ENCODE measurements at regions not wholly inside any gene's neighbourhood (a gene's known extent, or its start where the extent isn't known, plus 50 kb on each side); places are given as distances from the start of the nearest gene placed in this dataset.

GRCh38 chr14:101058571-101058970 lies 155.0 kb upstream of the RTL1 start:
- H3K4me3 ChIP-seq = no peak overlapping the region
- H3K27ac ChIP-seq = no peak overlapping the region
- no peaks in the 10 kb centered on the region for H3K27me3 ChIP-seq
- intact Hi-C loops (cut with DNase I) = no loop called here
- DNase-seq = no peak
- H3K4me1 ChIP-seq = no peaks in the 10 kb centered on the region
- peaks cover 0 to 4% (median 0%) of the 10 kb centered on the region in 4 donors for H3K9me3 ChIP-seq
- no peaks in the 10 kb centered on the region for H3K36me3 ChIP-seq
- ATAC-seq = no peak
- 51% methylated on average over 3 of the region's 3 CpGs for WGBS (ENCODE audit: insufficient coverage, low coverage, low lambda C conversion rate, missing lambda C conversion rate)
- no peak for TF ChIP-seq CTCF (IDR thresholded peaks at IDR 0.05)
- no peak for TF ChIP-seq POLR2A (IDR thresholded peaks at IDR 0.05)

DNA sequence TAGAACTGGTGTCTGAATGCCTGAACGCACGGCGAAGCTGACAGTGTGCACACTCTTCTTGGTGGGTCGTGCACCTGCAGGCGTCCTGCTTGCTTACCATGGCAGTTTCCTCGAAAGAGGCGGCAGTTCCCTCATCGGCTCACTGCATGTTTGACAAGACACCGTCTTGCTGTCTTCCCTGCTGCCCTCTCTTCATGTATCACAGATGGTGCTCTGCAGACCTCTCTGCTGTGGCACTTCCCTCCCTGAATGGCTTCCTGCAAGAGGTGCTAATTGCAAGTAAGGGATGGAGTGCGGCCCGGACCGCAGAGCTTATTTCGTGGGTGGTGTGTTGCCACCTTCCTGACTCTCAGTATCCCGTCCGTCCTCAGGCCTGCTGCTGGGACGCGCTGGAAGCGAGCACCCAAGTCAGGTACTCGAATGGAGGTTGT lies 156.7 kb upstream of the RTL1 start:
- 86% methylated on average over 10 of the region's 19 CpGs for WGBS (ENCODE audit: insufficient coverage, low coverage, low lambda C conversion rate, missing lambda C conversion rate)
- H3K4me1 ChIP-seq = no peaks in the 10 kb centered on the region
- H3K9me3 ChIP-seq = peaks cover 0 to 4% (median 0%) of the 10 kb centered on the region in 4 donors
- H3K4me3 ChIP-seq = no peak overlapping the region
- ATAC-seq (no peak), DNase-seq (peak in 1 of 3 donors; percentile 40)
- H3K27ac ChIP-seq = no peak overlapping the region
- TF ChIP-seq POLR2A (IDR thresholded peaks at IDR 0.05) (no peak), CTCF (IDR thresholded peaks at IDR 0.05) (no peak)
- no peaks in the 10 kb centered on the region for H3K36me3 ChIP-seq
- intact Hi-C loops (cut with DNase I) = no loop called here
- H3K27me3 ChIP-seq = no peaks in the 10 kb centered on the region

- DNase-seq = peak in 1 of 3 donors; percentile 46
- no peak overlapping the region for H3K27ac ChIP-seq
- TF ChIP-seq POLR2A (IDR thresholded peaks at IDR 0.05) (no peak), CTCF (IDR thresholded peaks at IDR 0.05) (no peak)
- H3K4me1 ChIP-seq = no peaks in the 10 kb centered on the region
- WGBS (ENCODE audit: insufficient coverage, low coverage, low lambda C conversion rate, missing lambda C conversion rate) = 64% methylated on average over 5 of the region's 18 CpGs
- peaks cover 0 to 4% (median 0%) of the 10 kb centered on the region in 4 donors for H3K9me3 ChIP-seq
- no peak for ATAC-seq
- no peak overlapping the region for H3K4me3 ChIP-seq
- no peaks in the 10 kb centered on the region for H3K27me3 ChIP-seq
- intact Hi-C loops (cut with DNase I) = no loop called here
- no peaks in the 10 kb centered on the region for H3K36me3 ChIP-seq
Observed at GRCh38 chr14:101061411-101062064, 158.0 kb upstream of the RTL1 start.

DNA sequence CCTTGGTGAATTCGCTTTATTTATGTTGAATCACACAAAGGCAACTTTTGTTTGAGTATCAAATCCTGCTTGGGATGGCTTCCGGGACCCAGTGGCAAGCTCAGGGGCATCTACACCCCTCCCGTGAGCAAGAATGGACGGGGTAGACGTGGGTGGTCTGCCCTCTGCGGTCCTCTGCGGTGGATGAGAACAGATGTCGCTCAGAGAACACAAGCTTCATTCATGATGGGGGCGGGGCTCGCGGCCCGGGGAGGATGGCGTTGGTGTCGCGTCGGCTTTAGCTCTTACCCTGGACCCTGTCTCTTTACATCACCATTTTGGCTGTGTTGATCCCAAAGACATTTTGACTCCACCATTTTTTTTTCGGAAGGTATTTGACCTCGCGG lies 158.5 kb upstream of the RTL1 start:
- H3K9me3 ChIP-seq = peaks cover 0 to under 1% (median 0%) of the 10 kb centered on the region in 4 donors
- DNase-seq = peak in 1 of 3 donors; percentile 43
- no peak for ATAC-seq
- no peak overlapping the region for H3K4me3 ChIP-seq
- TF ChIP-seq CTCF (IDR thresholded peaks at IDR 0.05) (no peak), POLR2A (IDR thresholded peaks at IDR 0.05) (no peak)
- WGBS (ENCODE audit: insufficient coverage, low coverage, low lambda C conversion rate, missing lambda C conversion rate) = 79% methylated on average over 9 of the region's 19 CpGs
- H3K4me1 ChIP-seq = no peaks in the 10 kb centered on the region
- no peaks in the 10 kb centered on the region for H3K27me3 ChIP-seq
- no peak overlapping the region for H3K27ac ChIP-seq
- H3K36me3 ChIP-seq = no peaks in the 10 kb centered on the region
- intact Hi-C loops (cut with DNase I) = no loop called here

All from right lobe of liver (tissue), 6 donors.